Activated CD8-positive, alpha-beta memory T cell treated with anti-CD3 and anti-CD28 coated beads, Interleukin-2, amount 50 U/mL, for 4 hours (primary cell): ENCODE measurements at regions not wholly inside any gene's neighbourhood (a gene's known extent, or its start where the extent isn't known, plus 50 kb on each side); places are given as distances from the start of the nearest gene placed in this dataset.

Experiments used
- DNase-seq: peaks from one replicate; pipeline ENCODE4 v3.0.0-alpha.2; 2020

DNA sequence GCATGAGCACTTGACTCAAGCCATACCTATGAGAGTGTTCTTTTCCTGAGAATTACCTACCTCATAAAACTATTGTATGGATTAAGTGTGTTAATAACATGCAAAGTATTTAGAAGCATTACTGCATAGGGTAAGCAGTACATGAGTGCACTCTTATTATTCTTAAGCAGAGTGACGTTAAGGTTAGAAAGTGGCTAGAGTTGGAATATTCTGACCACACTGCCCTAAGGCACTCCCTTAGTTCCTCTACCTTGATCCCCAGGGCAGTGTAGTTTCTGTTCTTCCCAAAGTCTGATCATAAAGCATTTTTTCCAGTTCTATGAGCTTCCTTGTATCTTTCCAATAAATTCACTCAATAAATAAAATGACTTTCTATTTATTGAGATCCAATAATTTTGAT lies 189.2 kb downstream of the PCSK1 start:
- no peak for DNase-seq

DNA sequence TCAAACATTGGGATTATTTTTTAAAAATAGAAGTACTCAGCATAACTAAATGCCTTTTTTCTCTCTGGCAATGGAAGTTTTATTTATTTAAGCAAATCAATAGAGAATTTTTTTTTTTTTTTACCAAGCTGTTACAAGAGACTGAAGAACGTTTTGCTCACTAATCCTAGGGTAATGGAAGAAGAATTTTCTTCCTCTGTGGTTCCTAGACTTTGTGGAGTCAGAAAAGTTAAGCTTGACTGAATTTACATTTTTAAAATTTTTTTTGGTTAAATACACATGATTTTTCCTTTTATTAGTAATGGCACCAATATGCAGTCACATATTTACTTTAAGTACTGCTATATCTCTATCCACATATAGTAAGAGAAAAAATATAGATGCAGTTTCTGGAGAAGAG lies 189.8 kb downstream of the PCSK1 start:
- no peak for DNase-seq

DNA sequence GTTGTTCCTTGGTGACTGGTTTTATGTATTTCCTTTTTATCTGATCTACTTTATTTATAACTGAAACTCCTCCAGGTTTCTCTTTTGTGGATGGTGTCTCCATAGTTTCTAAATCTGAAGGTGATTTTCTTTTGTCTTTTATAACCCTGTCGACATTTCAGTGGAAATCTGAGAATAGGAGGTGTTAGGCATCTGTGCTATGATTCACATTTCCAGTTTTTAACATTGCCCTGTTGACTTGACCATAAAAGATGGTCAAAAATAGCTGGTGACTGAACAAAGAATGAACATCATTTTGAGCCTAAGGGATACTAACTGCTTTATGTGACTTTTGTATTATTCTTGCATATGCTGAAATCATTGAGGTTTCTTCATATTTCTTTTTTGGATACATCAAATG lies 190.5 kb downstream of the PCSK1 start:
- no peak for DNase-seq

DNA sequence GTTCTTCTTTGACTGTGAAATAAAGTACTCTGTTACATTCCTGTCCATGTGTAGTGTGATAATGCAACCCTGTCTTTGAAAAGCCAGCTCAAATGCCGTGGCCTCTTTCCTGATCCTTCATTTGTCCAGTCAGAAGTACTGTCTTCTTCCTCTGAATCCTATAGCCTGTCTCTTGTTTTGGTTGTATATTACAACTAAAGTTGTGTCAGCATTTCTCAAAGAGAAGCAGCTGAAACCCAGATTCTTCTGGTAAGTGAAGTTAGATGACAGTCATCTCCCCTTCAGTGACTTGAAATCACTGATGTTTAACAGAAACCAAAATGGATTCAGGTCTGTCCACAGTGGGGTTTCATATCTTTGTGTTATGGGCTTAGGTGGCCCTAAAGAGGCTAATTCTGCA lies 196.2 kb downstream of the PCSK1 start:
- no peak for DNase-seq

DNA sequence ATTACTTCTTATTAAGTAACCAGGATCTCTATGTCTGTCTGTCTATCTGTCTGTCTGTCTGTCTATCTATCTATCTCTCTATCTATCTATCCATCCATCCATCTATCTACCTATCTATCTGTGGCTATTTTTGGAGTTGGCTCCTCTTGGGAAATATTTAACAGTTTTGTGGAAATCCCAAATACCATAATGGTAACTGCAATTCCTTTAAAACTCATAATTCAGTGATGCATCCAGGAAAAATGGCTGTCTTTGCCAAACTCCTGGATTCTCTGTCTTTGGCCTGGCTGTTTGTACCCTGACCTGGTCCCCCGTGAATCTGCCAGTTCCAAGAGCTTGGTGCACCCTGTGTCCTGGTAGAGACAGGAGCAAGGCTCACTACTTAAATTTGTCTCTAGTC lies 197.0 kb downstream of the PCSK1 start:
- DNase-seq: no peak

DNA sequence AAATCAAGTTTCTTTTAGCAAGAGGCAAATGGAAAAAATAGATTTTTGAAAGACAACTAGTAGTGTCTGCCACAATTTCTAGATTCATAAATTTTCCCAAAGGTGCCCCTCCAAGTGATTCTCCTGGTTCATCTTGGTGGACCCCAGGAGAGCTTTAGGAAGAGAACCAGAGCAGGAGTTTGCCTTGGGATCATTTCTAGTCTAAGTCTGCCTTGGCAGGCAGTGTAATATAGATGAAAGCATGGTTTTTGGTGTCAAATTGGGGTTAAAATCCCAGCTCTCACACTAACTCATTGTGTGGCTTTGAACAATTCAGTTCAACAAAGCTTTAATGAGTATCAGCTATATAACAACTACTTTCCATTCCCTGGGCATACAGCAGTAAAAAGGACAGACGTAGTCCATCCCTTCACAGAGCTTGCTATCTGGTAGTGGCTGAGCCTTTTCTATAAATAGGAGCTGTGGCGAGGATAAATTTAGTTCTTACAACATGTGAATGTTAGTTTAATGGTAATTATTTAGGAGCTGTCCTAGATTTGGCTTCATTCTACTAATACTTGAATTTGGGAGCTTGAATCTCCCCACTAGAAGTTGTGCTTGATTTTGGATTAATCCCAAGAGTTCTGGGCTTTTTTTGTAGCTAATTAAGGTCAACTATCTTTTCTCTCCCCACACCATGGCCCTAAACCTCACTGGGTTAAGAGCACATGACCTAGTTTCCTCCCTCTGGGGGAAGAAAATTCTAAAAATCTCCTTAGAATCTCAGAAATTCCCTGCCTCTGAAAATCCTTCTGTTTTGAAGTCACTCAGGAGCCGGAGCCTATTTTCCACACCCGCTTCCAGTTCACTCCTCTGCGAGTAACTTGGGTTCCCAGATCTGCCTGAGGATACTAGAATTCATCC lies 197.8 kb downstream of the PCSK1 start:
- no peak for DNase-seq

DNA sequence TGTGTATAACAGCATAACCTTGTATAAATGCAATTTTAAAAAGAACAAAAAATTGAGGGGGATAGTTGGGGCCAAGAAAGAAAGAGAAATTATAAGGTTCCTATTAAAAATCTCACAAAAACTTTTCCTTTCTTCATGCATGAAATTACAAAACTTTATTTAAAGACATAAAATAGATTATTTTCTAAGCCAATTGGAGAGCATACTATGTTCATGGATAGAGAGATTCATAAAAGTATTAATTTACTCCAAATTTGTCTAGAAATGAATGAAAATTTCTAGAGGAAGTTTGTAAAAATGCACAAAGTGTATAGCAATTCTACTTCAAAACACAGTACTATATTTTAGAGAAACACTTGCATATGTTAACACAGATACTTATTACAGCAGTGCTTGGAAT lies 200.4 kb downstream of the PCSK1 start:
- DNase-seq: no peak

DNA sequence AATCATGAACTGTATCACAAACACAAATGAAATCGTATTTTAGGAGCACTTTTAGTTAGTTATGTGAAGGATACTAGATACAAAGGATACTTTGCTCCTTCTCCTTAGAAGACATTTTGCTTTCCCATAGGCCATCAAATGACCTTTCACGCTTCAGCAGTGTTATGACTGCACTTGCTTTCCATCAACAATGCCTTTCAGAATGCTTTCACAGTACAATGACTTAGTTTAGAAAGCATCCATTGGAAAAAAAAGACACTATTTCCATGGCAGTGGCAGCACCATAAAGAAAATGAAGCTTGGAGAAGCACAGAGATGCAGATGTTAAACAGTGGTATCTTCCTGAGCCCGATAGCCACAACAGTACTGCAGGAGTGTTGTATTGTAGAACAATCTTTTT lies 203.9 kb downstream of the PCSK1 start:
- no peak for DNase-seq

DNA sequence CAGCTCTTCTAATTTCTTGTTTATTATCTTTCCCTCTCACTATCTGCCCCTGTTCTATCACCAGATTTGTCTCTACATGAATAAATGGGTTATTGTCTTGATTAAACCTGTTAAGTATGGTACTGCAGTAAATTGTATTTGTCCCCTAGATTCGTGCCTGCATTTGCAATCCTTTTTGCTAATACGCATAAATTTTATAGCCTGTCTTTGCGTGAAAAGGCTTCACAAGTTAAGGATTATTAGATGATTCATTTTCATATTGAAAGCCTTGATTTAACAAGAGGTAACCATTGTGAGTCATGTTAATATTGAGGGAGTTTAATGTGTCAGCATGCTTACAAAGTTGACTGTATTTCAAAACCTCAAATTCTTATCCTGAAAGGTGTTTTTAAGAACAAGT lies 204.6 kb downstream of the PCSK1 start:
- no peak for DNase-seq

DNA sequence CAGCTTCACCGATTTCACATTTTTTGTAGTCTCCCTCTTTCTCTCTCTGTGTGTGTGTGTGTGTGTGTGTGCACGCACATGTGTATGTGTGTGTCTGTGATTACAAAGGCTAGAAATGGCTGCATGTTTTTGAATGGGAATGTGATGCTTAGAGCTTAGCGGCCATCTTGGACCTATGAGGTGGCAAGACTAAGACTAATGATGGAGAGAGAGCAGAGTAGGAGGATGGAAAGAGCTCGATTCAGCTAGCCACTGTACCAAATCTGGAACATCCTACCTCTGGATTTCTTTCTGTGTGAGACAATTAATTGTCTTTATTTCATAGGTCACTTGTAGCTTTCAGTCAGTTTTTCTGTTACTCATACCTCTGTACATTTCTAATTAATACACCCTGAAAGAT lies 205.1 kb downstream of the PCSK1 start:
- no peak for DNase-seq

DNA sequence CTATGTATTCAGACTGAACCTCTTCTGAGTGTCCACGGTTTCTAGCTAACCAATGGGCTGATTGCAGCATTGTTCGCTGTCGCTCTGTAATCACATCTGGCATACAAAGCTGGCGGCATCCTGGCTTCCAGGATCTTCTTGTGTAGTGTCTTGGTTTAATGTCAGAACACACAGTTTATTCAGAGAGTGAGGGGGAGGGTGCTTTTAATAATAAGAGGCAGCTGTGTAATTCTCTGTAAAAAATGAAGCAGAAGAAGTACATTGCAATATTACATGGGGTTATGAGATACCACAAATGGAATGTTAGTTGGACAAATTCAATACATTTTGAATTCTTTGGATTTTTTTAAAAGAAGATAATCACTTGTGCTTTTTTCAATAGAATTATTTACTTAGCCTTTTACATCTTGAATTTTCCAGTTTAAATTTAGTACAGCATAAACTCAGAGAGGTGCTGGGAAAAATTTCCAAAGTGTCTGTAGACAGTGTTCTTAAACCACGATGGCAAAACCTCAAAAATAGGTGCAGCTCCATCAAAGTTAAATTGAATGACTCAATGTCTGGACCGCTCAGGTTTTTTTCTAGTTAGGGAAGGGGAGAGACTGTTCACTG lies 206.0 kb downstream of the PCSK1 start:
- DNase-seq: no peak

DNA sequence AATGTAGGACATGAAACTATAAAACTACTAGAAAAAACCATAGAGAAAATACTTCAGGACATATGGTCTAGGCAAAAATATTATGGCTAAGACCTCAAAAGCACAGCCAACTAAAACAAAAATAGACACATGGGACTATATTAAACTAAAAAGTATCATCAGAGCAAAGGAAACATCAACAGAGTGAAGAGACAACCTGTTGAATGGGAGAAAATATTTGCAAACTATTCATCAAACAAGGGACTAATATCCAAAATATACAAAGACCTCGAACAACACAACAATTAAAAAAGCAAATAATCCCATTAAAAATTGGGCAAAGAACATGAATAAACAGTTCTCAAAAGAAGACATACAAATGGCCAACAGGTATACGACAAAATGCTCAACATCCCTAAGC lies 210.9 kb downstream of the PCSK1 start:
- no peak for DNase-seq

DNA sequence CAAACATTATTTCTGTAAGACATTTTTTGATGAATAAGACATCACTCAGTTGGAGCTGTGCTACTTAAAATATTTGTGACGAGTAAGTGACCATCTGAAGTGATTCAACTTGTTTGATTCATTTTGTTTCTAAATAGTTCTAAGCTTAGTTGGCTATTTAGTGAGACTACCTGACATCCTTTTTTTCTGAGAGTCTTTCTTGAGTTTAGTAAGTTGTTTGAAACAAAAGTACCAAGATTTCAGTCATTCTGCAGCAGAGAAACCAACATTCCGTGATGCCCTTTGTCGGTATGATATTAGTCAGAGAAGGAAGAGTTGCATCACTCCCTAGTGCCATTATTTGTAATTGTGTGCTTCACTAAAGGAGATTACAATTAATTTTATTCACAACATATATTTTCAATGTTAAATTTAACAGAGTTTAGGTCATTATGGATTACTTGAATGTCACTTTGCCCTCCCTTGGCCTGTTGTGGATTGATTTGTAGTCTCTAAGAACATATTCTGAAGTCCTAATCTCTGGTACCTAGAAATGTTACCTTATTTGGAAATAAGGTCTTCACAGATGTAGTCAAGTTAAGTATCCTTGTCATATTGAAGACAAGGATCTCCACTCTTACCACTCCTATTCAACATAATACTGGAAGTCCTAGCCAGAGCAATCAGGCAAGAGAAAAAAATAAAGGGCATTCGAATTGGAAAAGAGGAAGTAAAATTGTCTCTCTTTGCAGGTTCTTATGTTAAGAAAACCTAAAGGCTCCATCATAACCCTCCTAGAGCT lies 212.2 kb downstream of the PCSK1 start:
- DNase-seq: no peak

DNA sequence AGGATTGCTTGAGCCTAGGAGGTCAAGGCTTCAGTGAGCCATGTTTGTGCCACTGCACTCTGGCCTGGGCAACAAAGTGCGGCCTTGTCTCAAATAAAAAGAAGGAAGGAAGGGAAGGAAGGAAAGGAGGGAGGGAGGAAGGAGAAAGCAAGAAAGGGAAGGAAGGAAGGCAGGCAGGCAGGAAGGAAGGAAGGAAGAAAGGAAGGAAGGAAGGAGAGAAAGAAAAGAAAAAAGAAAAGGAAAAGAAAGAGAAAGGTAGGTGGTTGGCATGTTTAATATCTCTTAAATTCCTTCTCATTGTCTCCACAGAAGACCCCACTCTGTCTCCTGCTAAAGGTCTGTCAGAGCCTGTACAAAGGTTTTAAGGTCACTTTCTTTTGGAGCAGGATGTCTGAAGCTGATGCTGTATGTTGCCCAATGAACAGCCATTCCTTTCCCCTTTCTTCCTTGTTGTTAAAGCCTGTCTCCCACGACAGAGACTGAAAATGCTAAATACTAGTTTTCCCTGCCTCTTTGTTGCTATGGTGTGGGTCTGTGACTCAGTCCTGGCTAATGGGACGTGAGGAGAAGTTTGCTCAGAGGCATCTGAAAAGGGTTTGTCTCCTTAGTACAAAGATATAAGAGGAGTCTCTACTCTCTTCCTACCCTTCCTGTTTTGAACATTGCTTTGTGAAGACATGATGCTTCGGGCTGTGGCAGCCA lies 213.3 kb downstream of the PCSK1 start:
- DNase-seq: no peak

DNA sequence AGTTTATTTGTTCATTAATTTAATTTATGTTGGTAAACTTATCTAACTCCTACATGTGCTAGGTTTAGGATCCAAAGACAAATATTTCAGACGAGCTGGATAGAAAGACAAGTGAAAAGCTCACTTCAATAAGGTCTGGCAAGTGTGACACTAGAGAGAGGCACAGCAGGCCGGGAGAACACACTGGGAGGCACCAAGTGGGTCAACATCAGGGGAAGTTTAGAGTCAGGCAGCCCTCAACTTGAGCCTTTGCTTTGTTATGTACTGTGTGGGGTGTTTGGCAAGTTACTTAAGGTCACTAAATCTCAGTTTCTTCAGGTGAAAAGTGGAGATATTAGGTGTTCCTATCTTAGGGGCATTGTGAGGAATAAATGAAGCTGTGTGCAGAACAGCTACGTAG lies 214.4 kb downstream of the PCSK1 start:
- no peak for DNase-seq

DNA sequence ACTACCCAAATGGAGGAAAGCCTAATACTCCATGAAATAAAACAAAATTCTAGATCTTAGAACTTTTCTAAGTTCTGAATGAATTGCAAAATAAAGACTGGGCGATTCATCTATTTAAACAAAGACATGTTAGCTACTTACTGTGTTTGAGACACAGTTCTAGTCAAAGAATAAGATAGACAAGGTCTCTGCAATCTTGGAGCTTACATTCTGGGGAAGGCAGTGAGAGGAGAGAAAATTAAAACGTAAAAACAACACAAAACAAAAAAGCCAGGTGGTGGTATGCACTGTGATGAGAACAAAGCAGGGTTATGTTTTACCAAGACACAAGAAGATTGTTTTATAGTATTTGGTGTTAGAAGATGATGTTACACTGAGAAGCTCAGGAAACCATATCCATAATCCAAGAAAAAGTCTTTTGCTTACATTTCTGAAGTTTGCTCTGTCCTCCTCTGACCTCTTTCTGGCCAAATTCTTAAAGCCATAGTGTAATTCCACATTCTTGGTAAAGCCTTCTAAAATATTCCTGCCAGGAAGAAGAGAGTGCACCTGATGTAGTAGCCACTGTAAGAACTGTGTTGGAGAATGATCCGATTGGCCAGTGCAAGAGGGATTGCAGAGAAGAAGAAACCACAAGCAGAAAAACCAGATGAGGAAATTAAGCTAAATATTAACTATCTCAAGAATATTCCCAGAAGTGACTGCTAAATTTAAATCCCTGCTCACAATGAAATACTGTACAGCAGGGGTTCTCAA lies 218.4 kb downstream of the PCSK1 start:
- DNase-seq: no peak

DNA sequence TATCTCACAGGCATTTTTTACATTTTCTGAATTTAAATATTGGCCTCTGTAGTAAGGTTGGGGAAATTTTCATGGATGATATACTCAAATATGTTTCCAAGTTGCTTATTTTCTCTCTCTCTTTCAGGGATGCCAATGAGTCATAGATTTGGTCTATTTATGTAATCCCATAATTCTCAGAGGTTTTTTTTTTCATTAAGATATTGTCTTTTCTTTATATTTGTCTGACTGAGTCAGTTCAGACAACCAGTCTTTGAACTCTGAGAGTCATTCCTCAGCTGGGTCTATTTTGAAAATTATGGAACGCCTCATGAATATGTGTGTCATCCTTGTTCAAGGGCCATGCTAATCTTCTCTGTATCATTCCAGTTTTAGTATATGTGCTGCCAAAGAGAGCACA lies 223.2 kb downstream of the PCSK1 start:
- DNase-seq: no peak

DNA sequence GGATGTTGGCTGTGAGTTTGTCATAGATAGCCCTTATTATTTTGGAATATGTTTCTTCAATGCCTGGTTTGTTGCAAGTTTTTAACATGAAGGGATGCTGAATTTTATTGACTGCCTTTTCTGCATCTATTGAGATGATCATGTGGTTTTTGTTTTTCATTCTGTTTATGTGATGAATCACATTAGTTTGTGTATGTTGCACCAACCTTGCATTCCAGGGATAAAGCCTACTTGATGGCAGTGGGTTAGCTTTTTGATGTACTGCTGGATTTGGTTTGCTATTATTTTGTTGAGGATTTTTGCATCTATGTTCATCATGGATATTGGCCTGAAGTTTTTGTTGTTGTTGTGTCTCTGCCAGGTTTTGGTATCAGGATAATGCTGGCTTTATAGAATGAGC lies 225.6 kb downstream of the PCSK1 start:
- DNase-seq: no peak

DNA sequence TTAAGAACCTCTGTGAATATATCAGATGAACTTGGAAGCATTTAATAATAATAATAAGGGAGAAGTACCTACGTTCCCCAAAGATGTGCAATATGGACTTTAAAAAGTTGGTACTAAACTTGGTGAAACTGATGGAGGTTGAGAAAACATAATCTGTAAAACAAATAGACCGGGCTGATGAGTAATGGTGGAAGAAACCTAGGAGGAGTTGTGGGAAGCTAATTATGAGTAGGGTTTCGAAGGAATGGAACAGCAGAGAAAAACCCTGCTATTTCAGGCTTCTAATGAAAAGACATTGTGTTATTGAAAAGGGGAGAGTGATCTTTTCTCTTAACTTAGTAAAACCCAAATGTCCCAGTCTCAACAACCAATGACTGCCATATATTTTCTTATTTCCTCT lies 229.3 kb downstream of the PCSK1 start:
- no peak for DNase-seq

DNA sequence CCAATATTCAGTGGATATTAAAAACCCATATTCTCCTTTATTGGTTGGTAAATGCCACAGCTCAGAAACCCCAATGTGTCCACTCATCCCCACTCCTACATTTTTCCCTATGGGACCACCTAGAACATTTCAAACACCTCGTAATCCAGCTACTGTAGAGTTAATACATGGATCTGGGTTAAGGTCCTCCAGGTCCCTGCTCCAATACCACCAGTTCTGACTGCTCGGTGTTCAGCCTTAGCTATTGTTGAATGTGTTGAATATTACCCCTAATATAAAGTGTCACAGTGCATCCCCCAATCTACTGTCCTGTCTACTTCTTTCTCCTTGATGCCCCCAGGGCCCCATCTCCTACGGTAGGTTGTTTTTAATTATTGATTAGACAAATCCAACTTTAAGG lies 231.5 kb downstream of the PCSK1 start:
- no peak for DNase-seq

DNA sequence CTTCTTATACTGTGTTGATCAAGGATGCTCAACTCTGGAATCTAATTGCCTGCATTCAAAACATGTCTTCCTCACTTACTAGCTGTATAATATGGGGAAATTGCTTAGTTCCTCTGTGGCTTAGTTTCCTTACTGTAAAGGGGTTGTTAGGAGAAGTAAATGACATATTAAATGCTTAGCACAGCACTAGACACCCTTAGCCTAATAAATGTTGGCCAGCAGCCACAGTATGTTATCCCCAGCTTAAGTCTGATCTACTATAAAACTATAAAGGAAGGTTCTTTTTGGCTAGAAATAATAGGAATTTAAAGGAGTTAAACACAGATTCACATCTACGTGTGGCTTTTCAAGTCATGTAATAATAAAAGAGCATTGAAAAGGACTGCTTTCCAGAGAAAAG lies 232.4 kb downstream of the PCSK1 start:
- DNase-seq: no peak

DNA sequence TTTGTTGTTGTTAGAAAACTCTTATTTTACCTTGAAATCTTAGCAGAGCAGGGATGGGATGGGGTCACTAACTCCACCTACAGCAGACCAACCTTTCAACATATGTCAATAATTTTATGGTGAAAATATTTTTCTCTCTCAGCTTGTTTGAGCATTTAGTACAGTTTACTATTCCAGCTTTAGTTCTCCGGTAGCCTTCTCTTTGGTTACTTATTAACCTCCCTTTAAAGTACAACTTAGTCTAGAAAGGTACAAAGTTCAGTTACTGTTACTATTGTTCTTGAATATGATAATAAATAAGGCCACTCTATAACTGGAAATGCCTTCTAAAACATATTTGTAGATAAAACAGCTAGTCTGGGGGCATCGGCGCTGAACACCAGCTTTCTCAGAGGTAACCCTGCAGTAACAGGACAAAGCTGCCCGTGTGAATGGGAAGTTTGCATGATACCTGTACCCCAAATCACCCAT lies 233.3 kb downstream of the PCSK1 start:
- DNase-seq: no peak
